ENCODE measurements at regions not wholly inside any gene's neighbourhood (a gene's known extent, or its start where the extent isn't known, plus 50 kb on each side); places are given as distances from the start of the nearest gene placed in this dataset.

DNA sequence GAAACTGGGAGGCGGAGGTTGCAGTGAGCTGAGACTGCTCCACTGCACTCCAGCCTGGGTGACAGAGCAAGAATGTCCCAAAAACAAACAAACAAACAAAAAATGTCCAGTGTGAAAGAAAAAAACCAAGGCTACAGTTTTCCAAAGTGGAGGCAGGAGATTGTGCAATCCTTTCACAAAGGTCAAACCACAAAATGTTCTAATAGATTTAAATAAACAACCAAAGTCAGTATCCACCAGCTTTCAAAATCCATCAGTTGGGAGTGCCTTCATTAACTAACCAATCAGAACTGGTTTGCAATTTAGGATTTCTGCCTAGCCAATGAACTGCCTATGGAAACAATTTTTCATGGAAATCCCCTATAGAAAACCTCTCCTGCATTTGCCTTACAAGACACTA lies 52.3 kb upstream of the TRIM9 start:
- TF ChIP-seq, protein P1, sequence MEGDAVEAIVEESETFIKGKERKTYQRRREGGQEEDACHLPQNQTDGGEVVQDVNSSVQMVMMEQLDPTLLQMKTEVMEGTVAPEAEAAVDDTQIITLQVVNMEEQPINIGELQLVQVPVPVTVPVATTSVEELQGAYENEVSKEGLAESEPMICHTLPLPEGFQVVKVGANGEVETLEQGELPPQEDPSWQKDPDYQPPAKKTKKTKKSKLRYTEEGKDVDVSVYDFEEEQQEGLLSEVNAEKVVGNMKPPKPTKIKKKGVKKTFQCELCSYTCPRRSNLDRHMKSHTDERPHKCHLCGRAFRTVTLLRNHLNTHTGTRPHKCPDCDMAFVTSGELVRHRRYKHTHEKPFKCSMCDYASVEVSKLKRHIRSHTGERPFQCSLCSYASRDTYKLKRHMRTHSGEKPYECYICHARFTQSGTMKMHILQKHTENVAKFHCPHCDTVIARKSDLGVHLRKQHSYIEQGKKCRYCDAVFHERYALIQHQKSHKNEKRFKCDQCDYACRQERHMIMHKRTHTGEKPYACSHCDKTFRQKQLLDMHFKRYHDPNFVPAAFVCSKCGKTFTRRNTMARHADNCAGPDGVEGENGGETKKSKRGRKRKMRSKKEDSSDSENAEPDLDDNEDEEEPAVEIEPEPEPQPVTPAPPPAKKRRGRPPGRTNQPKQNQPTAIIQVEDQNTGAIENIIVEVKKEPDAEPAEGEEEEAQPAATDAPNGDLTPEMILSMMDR (IDR thresholded peaks at IDR 0.05), result no peak
- TF ChIP-seq POLR2A (IDR thresholded peaks at IDR 0.05), result no peak

Measured in adrenal gland (tissue), 5 donors.